HepG2 (cell line): ENCODE measurements at regions not wholly inside any gene's neighbourhood (a gene's known extent, or its start where the extent isn't known, plus 50 kb on each side); places are given as distances from the start of the nearest gene placed in this dataset.

Source experiments
- ATAC-seq: fragments of 200-7000 bp; cut with Tn5 transposase; 3 replicates; pipeline ENCODE4 v1.9.1; 2020; ENCODE audit warnings: mild to moderate bottlenecking, moderate library complexity
- BruUV-seq: library from RNA; stranded (reverse); fragments of 400-500 nt; replicated peaks from 2 replicates; lab custom pipeline; 2021; lab: Mats Ljungman, UMichigan
- CTCF ChIA-PET: fragments of 300-600 bp; formaldehyde crosslinking; extraction: SDS; loops from one replicate; lab custom pipeline; 2021; ENCODE audit warnings: low total read pairs, inconsistent platforms, low intra/inter-chr PET ratio; lab: Yijun Ruan, JAX
- POLR2A ChIA-PET: fragments of 350-600 bp; sonication (Branson Sonifier 250); formaldehyde crosslinking; loops from one replicate; lab custom pipeline; 2020; ENCODE audit warnings: antibody characterized with exemption, inconsistent platforms; lab: Yijun Ruan, JAX
- DNase-seq: peaks from one replicate; pipeline ENCODE4 v3.0.0-alpha.2; 2015; ENCODE audit warnings: low spot score
- FAIRE-seq: peaks from 3 replicates; lab custom pipeline; 2011; peaks lifted over from hg19 to GRCh38; lab: Jason Lieb, UNC
- H2AFZ ChIP-seq: one replicate; pipeline ENCODE4 v1.6.1; 2011; ENCODE audit warnings: low read length, inconsistent platforms
- H3K27ac ChIP-seq: fragments of 300-600 bp; 3 replicates; pipeline ENCODE4 v1.8.0; 2011; ENCODE audit warnings: mixed run types, mild to moderate bottlenecking, mixed read lengths, low read length, inconsistent platforms; ENCODE audit not compliant: insufficient read depth; ENCODE audit errors: extremely low read length
- H3K27me3 ChIP-seq, 2 experiments: fragments of 200-600 bp in 1 of 2; 2 replicates in 1 of 2; 3 replicates in 1 of 2; pipeline versions ENCODE4 v1.6.0 to v1.8.0; 2011; ENCODE audit warnings: low read length in 2 of 2, mild to moderate bottlenecking in 2 of 2, moderate library complexity in 2 of 2, inconsistent platforms in 1 of 2; ENCODE audit not compliant: insufficient read depth in 2 of 2, control insufficient read depth in 1 of 2
- H3K36me3 ChIP-seq, 2 experiments: fragments of 200-600 bp in 1 of 2; replicated peaks in 1 of 2; 2 replicates in 1 of 2; 3 replicates in 1 of 2; pipeline versions ENCODE4 v1.5.1 to v1.8.0; 2011; ENCODE audit warnings: low read length in 2 of 2, inconsistent platforms in 1 of 2; ENCODE audit not compliant: insufficient read depth in 2 of 2, control insufficient read depth in 1 of 2
- H3K4me1 ChIP-seq: 2 replicates; pipeline ENCODE4 v1.5.1; 2012; ENCODE audit warnings: low read length, inconsistent platforms; ENCODE audit not compliant: insufficient read depth
- H3K4me2 ChIP-seq: 2 replicates; pipeline ENCODE4 v1.6.0; 2011; ENCODE audit warnings: low read depth, low read length, inconsistent platforms
- H3K4me3 ChIP-seq, 3 experiments: fragments of 200-600 bp in 1 of 3; sonication (generic), shearing (Covaris generic) in 1 of 3; replicated peaks in 1 of 3; 2 replicates each; pipeline ENCODE4 v1.5.1; 2011 to 2016; ENCODE audit warnings: low read length in 3 of 3, inconsistent platforms in 2 of 3, low read depth in 2 of 3, mild to moderate bottlenecking in 2 of 3, control low read depth in 1 of 3, mixed read lengths in 1 of 3; ENCODE audit not compliant: insufficient read depth in 1 of 3
- H3K79me2 ChIP-seq: one replicate; pipeline ENCODE4 v1.6.1; 2011; ENCODE audit warnings: low read length, inconsistent platforms; ENCODE audit not compliant: insufficient read depth
- H3K9ac ChIP-seq: 2 replicates; pipeline ENCODE4 v1.6.0; 2011; ENCODE audit warnings: mild to moderate bottlenecking, low read depth, low read length, inconsistent platforms; ENCODE audit not compliant: insufficient read depth
- H3K9me3 ChIP-seq: 2 replicates; pipeline ENCODE4 v1.5.1; 2012; ENCODE audit warnings: mild to moderate bottlenecking, low read length
- H4K20me1 ChIP-seq: 2 replicates; pipeline ENCODE4 v1.6.0; 2011; ENCODE audit warnings: inconsistent platforms, mild to moderate bottlenecking, low read length, moderate library complexity; ENCODE audit not compliant: insufficient read depth
- BRD4 ChIP-seq: sonication (generic); formaldehyde crosslinking; IDR thresholded peaks from 2 replicates; pipeline ENCODE4 v1.4.0; 2020; ENCODE audit warnings: missing genetic modification reagents
- CEBPG ChIP-seq: IDR thresholded peaks from 2 replicates; pipeline ENCODE4 v1.6.1; 2016
- ELF1 ChIP-seq: sonication (generic); formaldehyde crosslinking; IDR thresholded peaks from 2 replicates; pipeline ENCODE4 v1.4.0; 2020; ENCODE audit warnings: missing genetic modification reagents
- FOXC1 ChIP-seq: sonication (generic); formaldehyde crosslinking; IDR thresholded peaks from 2 replicates; pipeline ENCODE4 v1.8.0; 2022; ENCODE audit warnings: mild to moderate bottlenecking, missing genetic modification reagents, borderline replicate concordance
- GPN1 ChIP-seq: sonication (generic); formaldehyde crosslinking; IDR thresholded peaks from 2 replicates; pipeline ENCODE4 v1.5.1; 2020; ENCODE audit warnings: missing genetic modification reagents, borderline replicate concordance
- ONECUT2 ChIP-seq: sonication (generic); formaldehyde crosslinking; IDR thresholded peaks from 2 replicates; pipeline ENCODE4 v1.4.0; 2020; ENCODE audit warnings: missing genetic modification reagents
- RXRA ChIP-seq: sonication (generic); formaldehyde crosslinking; IDR thresholded peaks from 2 replicates; pipeline ENCODE4 v1.5.1; 2020; ENCODE audit warnings: missing genetic modification reagents
- ZFP82 ChIP-seq: sonication (generic); formaldehyde crosslinking; IDR thresholded peaks from 2 replicates; pipeline ENCODE4 v1.5.1; 2020; ENCODE audit warnings: mild to moderate bottlenecking, missing genetic modification reagents, borderline replicate concordance
- ZNF225 ChIP-seq: sonication (generic); formaldehyde crosslinking; IDR thresholded peaks from 2 replicates; pipeline ENCODE4 v1.4.0; 2020; ENCODE audit warnings: mild to moderate bottlenecking, missing genetic modification reagents
- ZNF451 ChIP-seq: sonication (generic); formaldehyde crosslinking; IDR thresholded peaks from 2 replicates; pipeline ENCODE4 v1.5.0; 2020; ENCODE audit warnings: mild to moderate bottlenecking, missing genetic modification reagents
- ZNF556 ChIP-seq: sonication (generic); formaldehyde crosslinking; IDR thresholded peaks from 2 replicates; pipeline ENCODE4 v1.4.0; 2020; ENCODE audit warnings: mild to moderate bottlenecking, missing genetic modification reagents, borderline replicate concordance
- ZNF644 ChIP-seq: IDR thresholded peaks from 2 replicates; pipeline ENCODE4 v1.6.1; 2016; ENCODE audit warnings: low read depth
- ZNF772 ChIP-seq: sonication (generic); formaldehyde crosslinking; IDR thresholded peaks from 2 replicates; pipeline ENCODE4 v1.5.0; 2020; ENCODE audit warnings: mild to moderate bottlenecking, missing genetic modification reagents
- ZNF879 ChIP-seq: sonication (generic); formaldehyde crosslinking; IDR thresholded peaks from 2 replicates; pipeline ENCODE4 v1.8.1; 2023; ENCODE audit warnings: missing genetic modification reagents
- ZSCAN12 ChIP-seq: sonication (generic); formaldehyde crosslinking; IDR thresholded peaks from 2 replicates; pipeline ENCODE4 v1.9.0; 2021; ENCODE audit warnings: mild to moderate bottlenecking, missing genetic modification reagents
- WGBS: methylation state at CpG from one replicate; pipeline ENCODE4 v1.1.6; 2017; ENCODE audit warnings: low lambda C conversion rate; 5-methylcytosine and 5-hydroxymethylcytosine counted together
- in situ Hi-C: cut with HindIII; loops from 2 replicates; pipeline ENCODE4 v1.10.0; 2017; ENCODE audit warnings: low pct_unique_long_range_greater_than_20kb; ENCODE audit not compliant: extremely low pct_ligation_motif_present
- intact Hi-C: fragments of 100-400 bp; cut with micrococcal nuclease; formaldehyde crosslinking; loops from one replicate; pipeline ENCODE4 v1.10.0; 2022; ENCODE audit not compliant: unreplicated experiment

GRCh38 chr12:95397571-95397970 lies 76.4 kb upstream of the METAP2 start:
- Histone ChIP-seq H3K36me3 (no peaks in the 10 kb centered on the region), H3K27me3 (peaks cover 0 to 2% of the 10 kb centered on the region in 2 experiments; a peak in 2 of 5 replicates), H3K4me3 (no peak overlapping the region), H3K79me2 (no peaks in the 10 kb centered on the region), H3K4me1 (no peaks in the 10 kb centered on the region), H2AFZ (no peak overlapping the region), H4K20me1 (no peaks in the 10 kb centered on the region), H3K4me2 (no peak overlapping the region), H3K27ac (no peak overlapping the region), H3K9ac (no peak overlapping the region)
- FAIRE-seq (no peak), DNase-seq (no peak)
- no TSS peak for BruUV-seq
- intact Hi-C loops, result no loop called here
- in situ Hi-C loops, result no loop called here
- CTCF ChIA-PET, result no interaction called here
- POLR2A ChIA-PET, result no interaction called here
- TF ChIP-seq ZSCAN12 (CRISPR knock-in tag), result no peak
- no peak for TF ChIP-seq ONECUT2 (CRISPR knock-in tag)
- TF ChIP-seq ZNF451, result no peak
- TF ChIP-seq FOXC1 (CRISPR knock-in tag), result no peak
- no peak for TF ChIP-seq ZNF879
- no peak for TF ChIP-seq RXRA (CRISPR knock-in tag)
- TF ChIP-seq CEBPG, result no peak
- TF ChIP-seq ZNF556 (CRISPR knock-in tag), result no peak
- TF ChIP-seq ZNF644 (CRISPR knock-in tag), result no peak
- no peak for TF ChIP-seq ELF1 (CRISPR knock-in tag)
- TF ChIP-seq ZNF772, result no peak
- TF ChIP-seq ZNF225 (CRISPR knock-in tag), result no peak
- no peak for TF ChIP-seq ZFP82
- no peak for TF ChIP-seq BRD4 (CRISPR knock-in tag)
- no peak for TF ChIP-seq GPN1 (CRISPR knock-in tag)
- TF ChIP-seq, all 625 proteins: peak for 0
- ATAC-seq, result no peak
- peaks cover 18% of the 10 kb centered on the region for H3K9me3 ChIP-seq
- WGBS, result 12% methylated on average over 5 of the region's 5 CpGs
